Loucy (cell line): ENCODE measurements at regions not wholly inside any gene's neighbourhood (a gene's known extent, or its start where the extent isn't known, plus 50 kb on each side); places are given as distances from the start of the nearest gene placed in this dataset.
"Not testable (repeated sequence)": the region's sequence is repeated elsewhere in the genome, so short reads cannot be mapped to it uniquely, and the experiment has no call there.

Experiments
- H2AFZ ChIP-seq: fragments of 200-600 bp; sonication (generic); 2 replicates; pipeline ENCODE4 v1.6.0; 2016; ENCODE audit warnings: antibody characterized with exemption, mild to moderate bottlenecking, low read length, moderate library complexity
- H3F3A ChIP-seq: fragments of 200-600 bp; 2 replicates; pipeline ENCODE4 v1.6.0; 2016; ENCODE audit warnings: antibody characterized with exemption, low read depth, mild to moderate bottlenecking
- H3K27me3 ChIP-seq: fragments of 200-600 bp; sonication (generic); 2 replicates; pipeline ENCODE4 v1.6.1; 2014; ENCODE audit warnings: low read length, mild to moderate bottlenecking; ENCODE audit not compliant: insufficient read depth, poor library complexity, severe bottlenecking
- H3K36me3 ChIP-seq: fragments of 200-600 bp; sonication (generic); 2 replicates; pipeline ENCODE4 v1.6.1; 2016; ENCODE audit warnings: low read length; ENCODE audit not compliant: insufficient read depth
- H3K4me1 ChIP-seq: fragments of 200-600 bp; sonication (generic); 2 replicates; pipeline ENCODE4 v1.5.1; 2014; ENCODE audit warnings: low read length, mild to moderate bottlenecking; ENCODE audit not compliant: insufficient read depth, poor library complexity, severe bottlenecking
- H3K4me2 ChIP-seq: fragments of 200-600 bp; sonication (generic); 2 replicates; pipeline ENCODE4 v1.6.0; 2014; ENCODE audit warnings: antibody characterized with exemption, low read length, low read depth, mild to moderate bottlenecking; ENCODE audit not compliant: poor library complexity, severe bottlenecking
- H3K4me3 ChIP-seq: fragments of 200-600 bp; sonication (generic); 2 replicates; pipeline ENCODE4 v1.5.1; 2014; ENCODE audit warnings: low read length, mild to moderate bottlenecking, mixed read lengths; ENCODE audit not compliant: poor library complexity, severe bottlenecking
- H3K79me2 ChIP-seq: fragments of 200-600 bp; sonication (generic); 2 replicates; pipeline ENCODE4 v1.6.1; 2014; ENCODE audit warnings: low read length; ENCODE audit not compliant: insufficient read depth
- H3K9ac ChIP-seq: fragments of 200-600 bp; sonication (generic); 2 replicates; pipeline ENCODE4 v1.6.0; 2014; ENCODE audit warnings: mild to moderate bottlenecking, low read depth, low read length, moderate library complexity; ENCODE audit not compliant: poor library complexity, severe bottlenecking
- H3K9me2 ChIP-seq: fragments of 200-600 bp; sonication (generic); replicated peaks from 2 replicates; pipeline ENCODE4 v1.6.1; 2016; ENCODE audit warnings: low read depth, low read length, mixed read lengths
- H3K9me3 ChIP-seq: fragments of 200-600 bp; sonication (generic); 2 replicates; pipeline ENCODE4 v1.6.1; 2014; ENCODE audit warnings: mild to moderate bottlenecking, antibody characterized with exemption, low read length, low read depth; ENCODE audit not compliant: insufficient read depth
- H4K20me1 ChIP-seq: fragments of 200-600 bp; sonication (generic); 2 replicates; pipeline ENCODE4 v1.6.0; 2014; ENCODE audit warnings: antibody characterized with exemption, low read length, mild to moderate bottlenecking; ENCODE audit not compliant: insufficient read depth, poor library complexity, severe bottlenecking

- H3K9ac ChIP-seq, H3K9me3 ChIP-seq, H3K36me3 ChIP-seq, H2AFZ ChIP-seq, H3K27me3 ChIP-seq, H3K4me3 ChIP-seq, H3K9me2 ChIP-seq, H3F3A ChIP-seq: not testable (repeated sequence)
- peaks cover 31% of the 10 kb centered on the region for H3K4me1 ChIP-seq
- H3K79me2 ChIP-seq: peaks cover 98% of the 10 kb centered on the region
- H4K20me1 ChIP-seq: peaks cover 67% of the 10 kb centered on the region
- peak overlapping the region; percentile 40 for H3K4me2 ChIP-seq
Measured at GRCh38 chr16:21511315-21512210, 87.8 kb upstream of the METTL9 start.

- peak overlapping the region; percentile 40 for H3K4me2 ChIP-seq
- H3K79me2 ChIP-seq: peaks cover 96% of the 10 kb centered on the region
- H3K9ac ChIP-seq, H3K4me3 ChIP-seq, H3F3A ChIP-seq, H3K36me3 ChIP-seq, H3K9me2 ChIP-seq, H3K27me3 ChIP-seq, H3K9me3 ChIP-seq, H2AFZ ChIP-seq: not testable (repeated sequence)
- H3K4me1 ChIP-seq: peaks cover 24% of the 10 kb centered on the region
- H4K20me1 ChIP-seq: peaks cover 62% of the 10 kb centered on the region
Measured at GRCh38 chr16:21512280-21513192, 86.8 kb upstream of the METTL9 start.

- not testable (repeated sequence) for H3K9me3 ChIP-seq, H3K4me3 ChIP-seq, H3K9me2 ChIP-seq, H3K27me3 ChIP-seq, H3F3A ChIP-seq, H2AFZ ChIP-seq, H3K36me3 ChIP-seq
- peaks cover 21% of the 10 kb centered on the region for H3K4me1 ChIP-seq
- H3K79me2 ChIP-seq: peaks cover 94% of the 10 kb centered on the region
- peaks cover 60% of the 10 kb centered on the region for H4K20me1 ChIP-seq
- H3K9ac ChIP-seq: peak overlapping the region; percentile 15
- H3K4me2 ChIP-seq: peak overlapping the region; percentile 35
Measured at GRCh38 chr16:21513337-21513741, 86.0 kb upstream of the METTL9 start.

- not testable (repeated sequence) for H2AFZ ChIP-seq, H3K36me3 ChIP-seq, H3K4me3 ChIP-seq, H3K9me2 ChIP-seq, H3K9me3 ChIP-seq, H3K27me3 ChIP-seq, H3F3A ChIP-seq
- peak overlapping the region; percentile 15 for H3K9ac ChIP-seq
- peak overlapping the region; percentile 35 for H3K4me2 ChIP-seq
- H3K4me1 ChIP-seq: peaks cover 21% of the 10 kb centered on the region
- H3K79me2 ChIP-seq: peaks cover 94% of the 10 kb centered on the region
- peaks cover 57% of the 10 kb centered on the region for H4K20me1 ChIP-seq
Measured at GRCh38 chr16:21513812-21514473, 85.4 kb upstream of the METTL9 start.

GRCh38 chr16:21514474-21514840 is 84.9 kb upstream of the METTL9 start:
- H3K4me3 ChIP-seq, H3F3A ChIP-seq, H3K36me3 ChIP-seq, H3K9me3 ChIP-seq, H3K9ac ChIP-seq, H3K27me3 ChIP-seq, H2AFZ ChIP-seq, H3K9me2 ChIP-seq: not testable (repeated sequence)
- Histone ChIP-seq H4K20me1 (peaks cover 53% of the 10 kb centered on the region), H3K4me1 (peaks cover 21% of the 10 kb centered on the region), H3K79me2 (peaks cover 94% of the 10 kb centered on the region), H3K4me2 (peak overlapping the region; percentile 35)

GRCh38 chr16:21516705-21517040 is 82.7 kb upstream of the METTL9 start:
- H3K9ac ChIP-seq, H3K27me3 ChIP-seq, H3F3A ChIP-seq, H3K4me3 ChIP-seq, H3K9me2 ChIP-seq, H3K9me3 ChIP-seq, H2AFZ ChIP-seq, H3K36me3 ChIP-seq: not testable (repeated sequence)
- H3K4me2 ChIP-seq: peak overlapping the region; percentile 62
- peaks cover 21% of the 10 kb centered on the region for H3K4me1 ChIP-seq
- H4K20me1 ChIP-seq: peaks cover 43% of the 10 kb centered on the region
- H3K79me2 ChIP-seq: peaks cover 76% of the 10 kb centered on the region

- H3K4me2 ChIP-seq: peak overlapping the region; percentile 62
- not testable (repeated sequence) for H3K9me2 ChIP-seq, H3K36me3 ChIP-seq, H2AFZ ChIP-seq, H3F3A ChIP-seq, H3K9me3 ChIP-seq, H3K27me3 ChIP-seq, H3K9ac ChIP-seq
- H3K79me2 ChIP-seq: peaks cover 70% of the 10 kb centered on the region
- peaks cover 38% of the 10 kb centered on the region for H4K20me1 ChIP-seq
- H3K4me3 ChIP-seq: peak overlapping the region; percentile 43
- H3K4me1 ChIP-seq: peaks cover 20% of the 10 kb centered on the region
Measured at GRCh38 chr16:21517263-21517662, 82.1 kb upstream of the METTL9 start.
